GM06990 (cell line): ENCODE measurements at regions not wholly inside any gene's neighbourhood (a gene's known extent, or its start where the extent isn't known, plus 50 kb on each side); places are given as distances from the start of the nearest gene placed in this dataset.

Source experiments
- DNase-seq: peaks from one replicate; pipeline ENCODE4 v3.0.0-alpha.2; 2011; ENCODE audit not compliant: insufficient read length; ENCODE audit errors: extremely low read depth
- H3K27me3 ChIP-seq: replicated peaks from 2 replicates; pipeline ENCODE4 v1.6.0; 2011; ENCODE audit warnings: low read length; ENCODE audit not compliant: control insufficient read depth, insufficient read depth
- H3K36me3 ChIP-seq: 2 replicates; pipeline ENCODE4 v1.5.1; 2011; ENCODE audit warnings: low read length; ENCODE audit not compliant: control insufficient read depth, insufficient read depth
- H3K4me3 ChIP-seq: replicated peaks from 2 replicates; pipeline ENCODE4 v1.5.1; 2011; ENCODE audit warnings: low read depth, mild to moderate bottlenecking, control low read depth, low read length
- CTCF ChIP-seq: IDR thresholded peaks from 2 replicates; pipeline ENCODE4 v1.5.1; 2011; ENCODE audit warnings: low read length, control low read depth, mild to moderate bottlenecking, inconsistent platforms; ENCODE audit not compliant: insufficient read depth, poor library complexity, severe bottlenecking

GRCh38 chr4:38585871-38586270, 78.1 kb upstream of the KLF3 start:
- TF ChIP-seq CTCF: no peak
- no peaks in the 10 kb centered on the region for H3K36me3 ChIP-seq
- H3K4me3 ChIP-seq: no peak overlapping the region
- DNase-seq: no peak
- H3K27me3 ChIP-seq: peaks cover 2% of the 10 kb centered on the region; the same call in 1 of the 2 replicates

- no peak for TF ChIP-seq CTCF
- peaks cover 2% of the 10 kb centered on the region for H3K27me3 ChIP-seq
- DNase-seq: no peak
- H3K36me3 ChIP-seq: no peaks in the 10 kb centered on the region
- H3K4me3 ChIP-seq: no peak overlapping the region
Measured at GRCh38 chr4:38587106-38587505, 76.9 kb upstream of the KLF3 start.

- DNase-seq: no peak
- no peak for TF ChIP-seq CTCF
Measured at GRCh38 chr4:38590046-38590445, 74.0 kb upstream of the KLF3 start.

GRCh38 chr4:38591617-38592337, 72.2 kb upstream of the KLF3 start:
- DNase-seq: no peak
- no peak for TF ChIP-seq CTCF
- Histone ChIP-seq H3K4me3 (no peak overlapping the region), H3K36me3 (no peaks in the 10 kb centered on the region), H3K27me3 (peaks cover 2% of the 10 kb centered on the region)

More at GRCh38 chr4:38590046-38590445, 74.0 kb upstream of the KLF3 start:
- H3K4me3 ChIP-seq: no peak overlapping the region
- H3K27me3 ChIP-seq: peaks cover 2% of the 10 kb centered on the region
- H3K36me3 ChIP-seq: no peaks in the 10 kb centered on the region

- no peak for TF ChIP-seq CTCF
- Histone ChIP-seq H3K36me3 (no peaks in the 10 kb centered on the region), H3K27me3 (no peaks in the 10 kb centered on the region), H3K4me3 (no peak overlapping the region)
- DNase-seq: no peak
Measured at GRCh38 chr4:38598489-38598888, 65.5 kb upstream of the KLF3 start.
